ENCODE measurements at regions not wholly inside any gene's neighbourhood (a gene's known extent, or its start where the extent isn't known, plus 50 kb on each side); places are given as distances from the start of the nearest gene placed in this dataset.

DNA sequence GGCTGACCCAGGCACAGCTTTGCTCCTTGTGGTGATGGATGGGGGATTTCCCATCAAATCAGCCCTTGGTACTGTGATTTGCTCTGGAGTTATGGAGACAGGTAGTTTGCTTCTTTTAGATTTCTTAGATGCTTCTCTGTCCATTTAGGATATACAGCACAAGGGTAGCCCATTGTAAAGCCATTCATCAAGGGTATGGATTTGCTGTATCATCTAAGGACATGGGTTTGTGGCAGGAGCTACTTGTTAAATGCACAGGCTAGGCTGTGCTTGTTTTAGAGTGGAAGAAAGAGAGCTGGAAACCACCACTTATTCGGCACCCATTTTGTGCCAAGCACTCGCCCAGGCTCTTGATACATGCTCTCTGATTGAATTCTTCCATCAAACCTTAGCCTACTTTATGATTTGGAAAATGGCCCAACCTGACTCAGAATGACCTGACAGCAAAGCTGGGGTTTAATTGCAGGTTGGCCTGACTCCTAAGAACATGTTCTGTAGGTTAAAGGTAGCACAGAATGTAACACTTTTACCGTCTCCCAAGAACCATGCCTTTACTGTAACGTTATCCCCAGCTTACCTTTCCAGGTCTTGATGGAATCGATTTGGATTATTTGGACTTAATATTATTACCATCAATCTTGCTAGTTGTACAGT is 168.0 kb downstream of the SNX10 start:
- Histone ChIP-seq H3K56ac (ENCODE audit: extremely low read depth, insufficient read depth, low read length) (no peak overlapping the region), H2AK9ac (replicated peaks; ENCODE audit: low read depth, low read length, poor library complexity) (no peak overlapping the region), H2BK120ac (ENCODE audit: low read depth, low read length) (no peak overlapping the region), H3K4me1 (ENCODE audit: control insufficient read depth, insufficient read depth, low read length) (no peaks in the 10 kb centered on the region), H3K9ac (ENCODE audit: low read depth, low read length) (no peak overlapping the region), H2BK5ac (ENCODE audit: low read depth, low read length, poor library complexity, severe bottlenecking) (no peak overlapping the region), H3K9me1 (ENCODE audit: insufficient read depth, low read length) (no peaks in the 10 kb centered on the region), H3K14ac (replicated peaks; ENCODE audit: low read depth, low read length) (no peak overlapping the region), H3K79me1 (ENCODE audit: low read depth in 1 of 2, low read length in 2 of 2) (no peaks in the 10 kb centered on the region), H3K4me2 (ENCODE audit: low read depth, low read length) (no peak overlapping the region), H4K20me1 (ENCODE audit: insufficient read depth, low read length) (no peaks in the 10 kb centered on the region), H3K18ac (ENCODE audit: low read depth, low read length) (no peak overlapping the region), H3K27ac (ENCODE audit: insufficient read depth, low read length) (no peak overlapping the region), H2BK20ac (ENCODE audit: low read depth, low read length) (no peak overlapping the region), H3K4me3 (ENCODE audit: insufficient read depth, low read depth, low read length) (no peak overlapping the region), H4K5ac (ENCODE audit: low read depth, low read length) (no peak overlapping the region), H4K91ac (ENCODE audit: insufficient read depth, low read depth, low read length) (no peak overlapping the region), H3K9me3 (ENCODE audit: control insufficient read depth, insufficient read depth, low read length) (no peaks in the 10 kb centered on the region), H3K23ac (ENCODE audit: low read depth, low read length) (no peak overlapping the region), H3K36me3 (ENCODE audit: control insufficient read depth, insufficient read depth, low read length) (no peaks in the 10 kb centered on the region), H2BK15ac (ENCODE audit: low read depth, low read length) (no peak overlapping the region), H3K4ac (ENCODE audit: low read depth, low read length) (no peak overlapping the region), H3K27me3 (ENCODE audit: control insufficient read depth, insufficient read depth, low read length) (no peaks in the 10 kb centered on the region), H4K8ac (ENCODE audit: low read depth in 2 of 2, low read length in 2 of 2) (no peak overlapping the region), H2AK5ac (ENCODE audit: low read depth, low read length) (no peak overlapping the region), H2AFZ (replicated peaks; ENCODE audit: low read length, poor library complexity) (no peak overlapping the region)
- TF ChIP-seq SMC3 (IDR thresholded peaks at IDR 0.05; ENCODE audit: low read depth, low read length) (no peak), CEBPB (IDR thresholded peaks at IDR 0.05; ENCODE audit: low read depth, low read length) (no peak), MAZ (IDR thresholded peaks at IDR 0.05; ENCODE audit: borderline replicate concordance, low read depth, low read length) (no peak), FOS (IDR thresholded peaks at IDR 0.05; ENCODE audit: low read depth, low read length) (no peak), MXI1 (IDR thresholded peaks at IDR 0.05; ENCODE audit: borderline replicate concordance, low read depth, low read length) (no peak), NFE2L2 (IDR thresholded peaks at IDR 0.05; ENCODE audit: low read depth, low read length) (no peak), RAD21 (IDR thresholded peaks at IDR 0.05; ENCODE audit: low read length) (no peak), BHLHE40 (IDR thresholded peaks at IDR 0.05; ENCODE audit: low read depth, low read length) (no peak)
- TF ChIP-seq, protein P1, sequence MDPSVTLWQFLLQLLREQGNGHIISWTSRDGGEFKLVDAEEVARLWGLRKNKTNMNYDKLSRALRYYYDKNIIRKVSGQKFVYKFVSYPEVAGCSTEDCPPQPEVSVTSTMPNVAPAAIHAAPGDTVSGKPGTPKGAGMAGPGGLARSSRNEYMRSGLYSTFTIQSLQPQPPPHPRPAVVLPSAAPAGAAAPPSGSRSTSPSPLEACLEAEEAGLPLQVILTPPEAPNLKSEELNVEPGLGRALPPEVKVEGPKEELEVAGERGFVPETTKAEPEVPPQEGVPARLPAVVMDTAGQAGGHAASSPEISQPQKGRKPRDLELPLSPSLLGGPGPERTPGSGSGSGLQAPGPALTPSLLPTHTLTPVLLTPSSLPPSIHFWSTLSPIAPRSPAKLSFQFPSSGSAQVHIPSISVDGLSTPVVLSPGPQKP (IDR thresholded peaks at IDR 0.05; ENCODE audit: borderline replicate concordance, low read depth, low read length), result no peak
- ChIA-PET CTCF (no interaction called here), POLR2A (ENCODE audit: unreplicated experiment) (no interaction called here)
- ATAC-seq (ENCODE audit: low read depth) (no peak), DNase-seq (no peak)
- in situ Hi-C loops (cut with MboI; ENCODE audit: low sequenced_read_pairs), result no loop called here
- no TSS peak for BruUV-seq (replicated peaks)
- intact Hi-C loops (cut with micrococcal nuclease), result no loop called here
- WGBS, 2 experiments (ENCODE audit: extremely low coverage in 2 of 2, insufficient read length in 1 of 2), result no CpG with 5 or more reads among the region's 5 CpGs
- dilution Hi-C loops (cut with HindIII; ENCODE audit: low sequenced_read_pairs, unreplicated experiment), result no loop called here
